Smooth muscle cell (in vitro differentiated cells): ENCODE measurements at regions not wholly inside any gene's neighbourhood (a gene's known extent, or its start where the extent isn't known, plus 50 kb on each side); places are given as distances from the start of the nearest gene placed in this dataset.

Experiments
- DNase-seq: peaks from one replicate; lab custom pipeline; 2025; ENCODE audit not compliant: unreplicated experiment; lab: John Stamatoyannopoulos, UW
- H2AFZ ChIP-seq: fragments of 200-600 bp; sonication (generic); 2 replicates; pipeline ENCODE4 v1.6.0; 2016; ENCODE audit warnings: antibody characterized with exemption, low read depth, mild to moderate bottlenecking
- H3F3A ChIP-seq: fragments of 200-600 bp; sonication (generic); 2 replicates; pipeline ENCODE4 v1.6.0; 2017; ENCODE audit warnings: antibody characterized with exemption, low read depth
- H3K27ac ChIP-seq: fragments of 200-600 bp; sonication (generic); 2 replicates; pipeline ENCODE4 v1.5.1; 2016; ENCODE audit warnings: low read depth, mild to moderate bottlenecking
- H3K27me3 ChIP-seq: fragments of 200-600 bp; sonication (generic); 2 replicates; pipeline ENCODE4 v1.6.1; 2016; ENCODE audit warnings: low read depth, mild to moderate bottlenecking
- H3K36me3 ChIP-seq: fragments of 200-600 bp; sonication (generic); 2 replicates; pipeline ENCODE4 v1.5.1; 2016; ENCODE audit warnings: low read depth
- H3K4me1 ChIP-seq: fragments of 200-600 bp; sonication (generic); 2 replicates; pipeline ENCODE4 v1.5.1; 2016; ENCODE audit warnings: low read depth
- H3K4me2 ChIP-seq: fragments of 200-600 bp; sonication (generic); 2 replicates; pipeline ENCODE4 v1.6.0; 2016; ENCODE audit warnings: mild to moderate bottlenecking
- H3K4me3 ChIP-seq: fragments of 200-600 bp; sonication (generic); 2 replicates; pipeline ENCODE4 v1.5.1; 2016; ENCODE audit warnings: mild to moderate bottlenecking
- H3K79me2 ChIP-seq: fragments of 200-600 bp; sonication (generic); 2 replicates; pipeline ENCODE4 v1.6.0; 2016; ENCODE audit warnings: low read depth, mild to moderate bottlenecking
- H3K9ac ChIP-seq: fragments of 200-600 bp; sonication (generic); 2 replicates; pipeline ENCODE4 v1.6.0; 2016; ENCODE audit warnings: low read depth
- H3K9me3 ChIP-seq: fragments of 200-600 bp; sonication (generic); replicated peaks from 2 replicates; pipeline ENCODE4 v1.5.1; 2016; ENCODE audit warnings: low read depth
- H4K20me1 ChIP-seq: fragments of 200-600 bp; sonication (generic); 2 replicates; pipeline ENCODE4 v1.6.0; 2016; ENCODE audit warnings: low read depth
- WGBS: methylation state at CpG from one replicate; pipeline ENCODE4 v1.1.7; 2016; ENCODE audit warnings: low lambda C conversion rate; 5-methylcytosine and 5-hydroxymethylcytosine counted together
- TF ChIP-seq, protein P1 (sequence below): fragments of 200-600 bp; sonication (generic); IDR thresholded peaks from 2 replicates; pipeline ENCODE4 v1.5.1; 2017; ENCODE audit warnings: borderline replicate concordance, mild to moderate bottlenecking, antibody characterized with exemption; ENCODE audit not compliant: insufficient read depth, poor library complexity, severe bottlenecking

DNA sequence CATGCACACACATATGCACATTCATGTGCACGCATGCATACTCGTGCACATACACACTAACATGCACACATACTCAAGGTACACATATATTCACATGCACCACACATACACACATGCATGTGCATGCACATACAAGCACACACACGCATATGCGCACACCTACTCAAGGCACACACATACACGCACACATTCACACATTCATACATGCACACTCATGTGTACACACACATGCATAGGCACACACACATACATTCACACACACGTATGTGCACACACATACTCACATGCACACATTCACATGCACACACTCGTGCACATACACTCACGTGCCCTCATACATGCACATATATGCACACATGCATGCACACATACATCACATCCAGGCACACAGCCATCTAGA, 489.0 kb downstream of the MN1 start:
- Histone ChIP-seq H4K20me1 (no peaks in the 10 kb centered on the region), H3K27ac (no peak overlapping the region), H3K4me3 (no peak overlapping the region), H3K9me3 (no peaks in the 10 kb centered on the region), H3K36me3 (no peaks in the 10 kb centered on the region), H3K79me2 (no peaks in the 10 kb centered on the region), H3F3A (no peaks in the 10 kb centered on the region), H3K4me1 (peaks cover 13% of the 10 kb centered on the region), H3K27me3 (peaks cover 28% of the 10 kb centered on the region), H3K4me2 (no peak overlapping the region), H3K9ac (no peak overlapping the region), H2AFZ (no peak overlapping the region)
- DNase-seq = no peak
- WGBS = 90% methylated on average over 8 of the region's 8 CpGs
- TF ChIP-seq, protein P1, sequence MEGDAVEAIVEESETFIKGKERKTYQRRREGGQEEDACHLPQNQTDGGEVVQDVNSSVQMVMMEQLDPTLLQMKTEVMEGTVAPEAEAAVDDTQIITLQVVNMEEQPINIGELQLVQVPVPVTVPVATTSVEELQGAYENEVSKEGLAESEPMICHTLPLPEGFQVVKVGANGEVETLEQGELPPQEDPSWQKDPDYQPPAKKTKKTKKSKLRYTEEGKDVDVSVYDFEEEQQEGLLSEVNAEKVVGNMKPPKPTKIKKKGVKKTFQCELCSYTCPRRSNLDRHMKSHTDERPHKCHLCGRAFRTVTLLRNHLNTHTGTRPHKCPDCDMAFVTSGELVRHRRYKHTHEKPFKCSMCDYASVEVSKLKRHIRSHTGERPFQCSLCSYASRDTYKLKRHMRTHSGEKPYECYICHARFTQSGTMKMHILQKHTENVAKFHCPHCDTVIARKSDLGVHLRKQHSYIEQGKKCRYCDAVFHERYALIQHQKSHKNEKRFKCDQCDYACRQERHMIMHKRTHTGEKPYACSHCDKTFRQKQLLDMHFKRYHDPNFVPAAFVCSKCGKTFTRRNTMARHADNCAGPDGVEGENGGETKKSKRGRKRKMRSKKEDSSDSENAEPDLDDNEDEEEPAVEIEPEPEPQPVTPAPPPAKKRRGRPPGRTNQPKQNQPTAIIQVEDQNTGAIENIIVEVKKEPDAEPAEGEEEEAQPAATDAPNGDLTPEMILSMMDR = no peak

DNA sequence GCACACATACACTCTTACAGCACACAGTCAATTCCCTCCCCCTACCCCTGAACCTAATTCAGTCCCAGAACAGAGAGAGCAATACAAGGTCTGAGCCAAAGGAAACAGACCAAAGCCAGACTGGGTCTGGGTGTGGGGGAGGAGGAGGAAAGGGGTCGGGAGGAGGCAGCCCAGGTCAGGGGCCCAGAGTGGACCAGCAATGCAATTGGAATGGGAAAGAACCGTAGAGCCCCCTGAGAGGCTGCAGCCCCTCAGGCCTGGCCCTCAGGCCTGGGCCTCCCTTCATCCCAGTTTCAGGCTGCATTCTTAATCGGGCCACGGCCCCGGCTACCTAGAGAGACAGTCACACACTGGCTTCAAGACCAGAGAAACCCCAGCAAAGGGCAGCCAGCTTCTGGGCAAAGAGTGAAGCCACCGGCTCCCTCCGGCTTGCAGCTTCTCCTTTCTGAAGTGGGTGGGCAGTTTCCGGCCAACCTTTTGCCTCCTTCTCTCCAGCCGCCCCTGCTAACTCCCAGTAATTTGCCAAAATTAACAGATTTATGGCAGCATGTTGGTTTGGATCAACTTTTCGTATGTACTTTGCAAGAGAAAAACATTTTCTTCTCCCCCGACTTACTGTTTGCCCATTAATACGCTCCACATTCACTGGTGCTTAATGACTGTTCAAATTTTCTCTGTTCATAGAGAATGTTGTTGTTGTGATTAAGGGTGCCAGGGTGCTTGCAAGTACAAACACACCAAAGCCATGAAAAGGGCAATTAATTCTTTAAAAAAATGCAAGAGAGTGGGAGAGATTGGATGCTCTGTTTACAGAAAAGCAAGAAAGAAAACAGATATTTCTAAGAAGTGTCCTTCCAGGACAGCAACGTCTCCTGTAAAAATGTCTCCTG, 488.3 kb downstream of the MN1 start:
- H2AFZ ChIP-seq = no peak overlapping the region
- H3K9ac ChIP-seq = no peak overlapping the region
- H3K4me2 ChIP-seq = no peak overlapping the region
- peaks cover 23% of the 10 kb centered on the region for H3K27me3 ChIP-seq
- H3K36me3 ChIP-seq = no peaks in the 10 kb centered on the region
- no peak overlapping the region for H3K4me3 ChIP-seq
- H4K20me1 ChIP-seq = no peaks in the 10 kb centered on the region
- H3K27ac ChIP-seq = no peak overlapping the region
- H3K9me3 ChIP-seq = no peaks in the 10 kb centered on the region
- no peaks in the 10 kb centered on the region for H3F3A ChIP-seq
- H3K4me1 ChIP-seq = peaks cover 13% of the 10 kb centered on the region
- WGBS = 71% methylated on average over 13 of the region's 13 CpGs
- TF ChIP-seq, protein P1 = no peak
- H3K79me2 ChIP-seq = no peaks in the 10 kb centered on the region
- no peak for DNase-seq

DNA sequence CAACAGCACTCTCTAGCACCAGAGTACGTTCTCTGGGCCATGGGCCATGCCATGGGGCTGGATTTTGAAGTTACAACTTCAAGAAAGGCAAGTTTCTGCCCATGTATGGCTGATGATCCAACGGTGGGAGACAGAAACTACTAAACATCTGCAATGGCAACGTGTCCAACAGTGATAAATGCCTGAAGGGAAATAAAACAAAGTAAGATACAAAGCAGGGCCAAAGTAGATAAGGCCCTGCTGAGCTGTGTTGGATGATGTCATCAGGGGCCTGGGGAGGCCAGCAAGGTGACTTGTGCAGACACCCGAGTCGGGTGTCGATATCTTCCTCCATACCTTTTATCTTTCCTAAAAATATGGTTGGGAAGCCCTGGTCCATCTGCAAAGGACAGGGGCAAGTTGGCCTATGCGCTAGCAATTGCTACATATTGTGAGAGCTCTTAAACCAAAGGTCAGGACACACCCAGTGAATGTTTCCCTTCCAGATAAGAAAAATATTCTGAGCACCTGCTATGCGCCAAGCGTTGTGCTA, 487.2 kb downstream of the MN1 start:
- H3F3A ChIP-seq = no peaks in the 10 kb centered on the region
- peaks cover 22% of the 10 kb centered on the region for H3K27me3 ChIP-seq
- H3K4me1 ChIP-seq = peaks cover 13% of the 10 kb centered on the region
- H3K36me3 ChIP-seq = no peaks in the 10 kb centered on the region
- no peak for DNase-seq
- H3K27ac ChIP-seq = no peak overlapping the region
- no peak overlapping the region for H3K4me2 ChIP-seq
- WGBS = 80% methylated on average over 9 of the region's 9 CpGs
- no peaks in the 10 kb centered on the region for H4K20me1 ChIP-seq
- no peaks in the 10 kb centered on the region for H3K79me2 ChIP-seq
- H2AFZ ChIP-seq = no peak overlapping the region
- no peak overlapping the region for H3K9ac ChIP-seq
- no peaks in the 10 kb centered on the region for H3K9me3 ChIP-seq
- H3K4me3 ChIP-seq = no peak overlapping the region
- TF ChIP-seq, protein P1 = no peak
